GM13977 (cell line): ENCODE measurements at regions not wholly inside any gene's neighbourhood (a gene's known extent, or its start where the extent isn't known, plus 50 kb on each side); places are given as distances from the start of the nearest gene placed in this dataset.

Source experiments
- DNase-seq: peaks from one replicate; pipeline ENCODE4 v3.0.0; 2012; ENCODE audit warnings: low spot score
- CTCF ChIP-seq: IDR thresholded peaks from 2 replicates; pipeline ENCODE4 v1.5.1; 2012; ENCODE audit warnings: mild to moderate bottlenecking, control low read depth; ENCODE audit not compliant: insufficient read depth; ENCODE audit errors: extremely low read depth, missing control alignments
- in situ Hi-C: fragments of 300-500 bp; cut with MboI; formaldehyde crosslinking; loops from one replicate; pipeline ENCODE4 v1.12.0; 2022; ENCODE audit warnings: low sequenced_read_pairs, low pct_unique_long_range_greater_than_20kb, mixed read lengths, inconsistent platforms; ENCODE audit not compliant: unreplicated experiment

GRCh38 chr7:86282014-86282682 is 361.6 kb upstream of the GRM3 start:
- no peak for DNase-seq
- in situ Hi-C loops = no loop called here
- TF ChIP-seq CTCF = no peak

- DNase-seq = no peak
- in situ Hi-C loops = no loop called here
- no peak for TF ChIP-seq CTCF
Observed at GRCh38 chr7:86280150-86280549, 363.6 kb upstream of the GRM3 start.

GRCh38 chr7:86262781-86263180 is 380.9 kb upstream of the GRM3 start:
- in situ Hi-C loops = no loop called here
- no peak for TF ChIP-seq CTCF

GRCh38 chr7:86257894-86258293 is 385.8 kb upstream of the GRM3 start:
- no peak for DNase-seq
- in situ Hi-C loops = no loop called here

More at GRCh38 chr7:86262781-86263180, 380.9 kb upstream of the GRM3 start:
- no peak for DNase-seq

GRCh38 chr7:86252406-86252805 is 391.3 kb upstream of the GRM3 start:
- in situ Hi-C loops = no loop called here
- no peak for TF ChIP-seq CTCF
- DNase-seq = no peak

More at GRCh38 chr7:86257894-86258293, 385.8 kb upstream of the GRM3 start:
- no peak for TF ChIP-seq CTCF

GRCh38 chr7:86248977-86249376 is 394.7 kb upstream of the GRM3 start:
- no peak for TF ChIP-seq CTCF
- in situ Hi-C loops = no loop called here

More at GRCh38 chr7:86248977-86249376, 394.7 kb upstream of the GRM3 start:
- DNase-seq = no peak
